B cell (primary cell): ENCODE measurements at regions not wholly inside any gene's neighbourhood (a gene's known extent, or its start where the extent isn't known, plus 50 kb on each side); places are given as distances from the start of the nearest gene placed in this dataset.

Experiments used
- ATAC-seq: fragments of 200-7000 bp; cut with Tn5 transposase; one replicate; pipeline ENCODE4 v1.10.0; 2021; ENCODE audit warnings: low read depth, mild to moderate bottlenecking, moderate number of reproducible peaks, moderate library complexity
- CTCF ChIA-PET: fragments of 350-600 bp; sonication (Branson Sonifier 250); formaldehyde crosslinking; loops from one replicate; lab custom pipeline; 2021; ENCODE audit warnings: antibody characterized with exemption, inconsistent platforms; lab: Charles Lee
- POLR2A ChIA-PET: fragments of 350-600 bp; sonication (Branson Sonifier 250); formaldehyde crosslinking; loops from one replicate; lab custom pipeline; 2021; ENCODE audit warnings: antibody characterized with exemption; lab: Charles Lee
- DNase-seq: peaks from one replicate; pipeline ENCODE4 v3.0.0; 2013
- H2AFZ ChIP-seq: 2 replicates; pipeline ENCODE4 v1.6.1; 2012; ENCODE audit warnings: mild to moderate bottlenecking, low read depth, low read length; ENCODE audit not compliant: insufficient read depth, poor library complexity, severe bottlenecking
- H3K27ac ChIP-seq, 2 donors: 1 replicate in 1 of 2; 2 replicates in 1 of 2; pipeline ENCODE4 v1.5.1; 2012 to 2013; ENCODE audit warnings: low read length in 2 of 2, mild to moderate bottlenecking in 2 of 2, moderate library complexity in 1 of 2
- H3K27me3 ChIP-seq, 4 experiments: fragments of 200-600 bp in 1 of 4; sonication (generic) in 1 of 4; replicated peaks in 1 of 4; 1 replicate in 2 of 4; 2 replicates in 2 of 4; pipeline versions ENCODE4 v1.6.1 to v1.7.0; 2013 to 2016; ENCODE audit warnings: low read length in 3 of 4, mild to moderate bottlenecking in 2 of 4, mixed read lengths in 1 of 4, moderate library complexity in 1 of 4; ENCODE audit not compliant: insufficient read depth in 4 of 4, control insufficient read depth in 3 of 4; ENCODE audit errors: control extremely low read depth in 1 of 4
- H3K36me3 ChIP-seq, 2 experiments: replicated peaks in 1 of 2; 1 replicate in 1 of 2; 2 replicates in 1 of 2; pipeline versions ENCODE4 v1.6.1 to v1.7.1; 2013; ENCODE audit warnings: low read length in 1 of 2; ENCODE audit not compliant: insufficient read depth in 2 of 2, control insufficient read depth in 1 of 2; ENCODE audit errors: control extremely low read depth in 1 of 2, extremely low read depth in 1 of 2
- H3K4me1 ChIP-seq, 2 donors: fragments of 200-600 bp in 1 of 2; sonication (generic) in 1 of 2; 1 replicate in 1 of 2; 2 replicates in 1 of 2; pipeline versions ENCODE4 v1.5.1 to v1.6.1; 2013 to 2017; ENCODE audit warnings: low read length in 2 of 2; ENCODE audit not compliant: control insufficient read depth in 2 of 2, insufficient read depth in 2 of 2
- H3K4me2 ChIP-seq: replicated peaks from 2 replicates; pipeline ENCODE3; 2012; ENCODE audit warnings: mild to moderate bottlenecking, low read depth, low read length; ENCODE audit not compliant: poor library complexity, severe bottlenecking
- H3K4me3 ChIP-seq, 5 experiments: fragments of 200-600 bp in 1 of 5; sonication (generic) in 1 of 5; 1 replicate in 3 of 5; 2 replicates in 2 of 5; pipeline versions ENCODE4 v1.5.1 to v1.7.0; 2011 to 2016; ENCODE audit warnings: low read length in 4 of 5, mild to moderate bottlenecking in 4 of 5, low read depth in 2 of 5, control low read depth in 1 of 5, moderate library complexity in 1 of 5; ENCODE audit not compliant: insufficient read depth in 1 of 5; ENCODE audit errors: control extremely low read depth in 1 of 5, extremely low read depth in 1 of 5
- H3K79me2 ChIP-seq: fragments of 200-600 bp; sonication (generic); one replicate; pipeline ENCODE4 v1.6.0; 2016; ENCODE audit warnings: low read length; ENCODE audit not compliant: control insufficient read depth, insufficient read depth
- H3K9ac ChIP-seq: fragments of 200-600 bp; sonication (generic); 2 replicates; pipeline ENCODE4 v1.6.1; 2017; ENCODE audit warnings: mild to moderate bottlenecking, low read length, moderate library complexity
- H3K9me3 ChIP-seq, 3 donors: one replicate each; pipeline versions ENCODE4 v1.6.1 to v1.7.1; 2013; ENCODE audit warnings: low read length in 2 of 3; ENCODE audit not compliant: control insufficient read depth in 2 of 3, insufficient read depth in 1 of 3; ENCODE audit errors: control extremely low read depth in 1 of 3
- H4K20me1 ChIP-seq: 2 replicates; pipeline ENCODE4 v1.6.0; 2012; ENCODE audit warnings: mild to moderate bottlenecking, low read length; ENCODE audit not compliant: insufficient read depth, control insufficient read depth, poor library complexity, severe bottlenecking
- H3K27ac Mint-ChIP-seq: one replicate; pipeline ENCODE4 v1.8.0; 2021; ENCODE audit warnings: mixed read lengths
- H3K27me3 Mint-ChIP-seq: one replicate; pipeline ENCODE4 v1.8.0; 2021; ENCODE audit warnings: mixed read lengths
- H3K4me1 Mint-ChIP-seq: one replicate; pipeline ENCODE4 v1.8.0; 2021; ENCODE audit warnings: mixed read lengths
- H3K4me3 Mint-ChIP-seq: one replicate; pipeline ENCODE4 v1.8.0; 2021; ENCODE audit warnings: mixed read lengths
- H3K9me3 Mint-ChIP-seq: one replicate; pipeline ENCODE4 v1.8.0; 2022; ENCODE audit warnings: mixed read lengths; ENCODE audit not compliant: insufficient read depth
- CTCF ChIP-seq: fragments of 200-600 bp; IDR thresholded peaks from one replicate; pipeline ENCODE4 v1.8.0; 2022; ENCODE audit warnings: antibody characterized with exemption, mild to moderate bottlenecking
- EZH2 ChIP-seq: IDR thresholded peaks from 2 replicates; pipeline ENCODE4 v1.6.1; 2012; ENCODE audit warnings: borderline replicate concordance, low read depth, mild to moderate bottlenecking, moderate library complexity, low read length; ENCODE audit not compliant: insufficient read depth, poor library complexity, severe bottlenecking
- WGBS: methylation state at CpG from one replicate; pipeline ENCODE4 v1.1.5; 2013; ENCODE audit warnings: missing lambda C conversion rate; ENCODE audit not compliant: insufficient coverage; 5-methylcytosine and 5-hydroxymethylcytosine counted together
- intact Hi-C: fragments of 100-400 bp; cut with micrococcal nuclease; formaldehyde crosslinking; loops from one replicate; pipeline ENCODE4 v1.10.0; 2022

DNA sequence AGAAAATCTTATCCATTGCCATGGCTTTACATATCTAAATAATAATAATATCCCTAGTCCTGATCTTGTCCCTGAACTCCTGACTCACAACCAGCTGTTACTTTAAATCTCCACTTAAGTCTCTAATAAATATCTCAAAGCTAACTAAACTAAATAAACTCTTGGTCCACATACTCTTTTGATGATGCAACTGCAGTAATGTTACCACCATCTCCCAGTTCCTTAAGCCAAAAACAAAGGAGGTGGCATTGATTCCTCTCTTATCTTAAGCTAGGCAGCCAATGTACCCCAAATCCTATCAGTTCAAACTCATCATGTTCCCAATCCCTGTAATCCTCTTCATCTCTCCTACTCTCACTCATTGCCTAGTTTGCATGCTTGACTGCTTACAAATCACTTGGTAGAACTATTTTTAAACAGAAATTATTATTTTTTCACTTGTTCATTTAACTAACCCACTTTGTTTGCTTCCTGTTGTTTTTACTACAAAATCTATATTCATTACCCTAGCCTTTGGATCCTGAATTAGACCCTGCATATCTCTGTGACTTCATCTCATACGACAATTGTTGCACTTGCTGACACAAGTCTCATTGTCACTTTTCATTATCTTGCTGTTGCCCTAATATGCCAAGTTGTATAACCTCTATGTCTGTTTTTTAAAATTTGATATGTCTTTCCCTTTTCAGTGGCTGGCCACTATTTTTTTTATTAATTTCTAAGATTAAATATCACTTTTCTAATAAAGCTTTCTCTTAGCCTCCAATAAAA, 462.2 kb downstream of the ZPLD1 start:
- WGBS = no CpG with 5 or more reads among the region's 1 CpG
- Histone ChIP-seq H3K9ac (no peak overlapping the region), H3K36me3 (no peaks in the 10 kb centered on the region), H3K27me3 (no peaks in the 10 kb centered on the region), H3K79me2 (no peaks in the 10 kb centered on the region), H3K4me1 (no peaks in the 10 kb centered on the region), H3K27ac (no peak overlapping the region), H3K4me3 (no peak overlapping the region), H4K20me1 (no peaks in the 10 kb centered on the region), H3K4me2 (no peak overlapping the region), H2AFZ (no peak overlapping the region), H3K9me3 (peaks cover 0 to 1% (median 0%) of the 10 kb centered on the region in 3 donors)
- Mint-ChIP-seq H3K27ac (no peak overlapping the region), H3K27me3 (no peaks in the 10 kb centered on the region), H3K4me3 (no peak overlapping the region), H3K9me3 (no peaks in the 10 kb centered on the region), H3K4me1 (no peaks in the 10 kb centered on the region)
- DNase-seq (no peak), ATAC-seq (no peak)
- no peak for TF ChIP-seq EZH2
- no peak for TF ChIP-seq CTCF
- POLR2A ChIA-PET = no interaction called here
- intact Hi-C loops = no loop called here
- CTCF ChIA-PET = no interaction called here

GRCh38 chr3:102904629-102905028, 469.8 kb downstream of the ZPLD1 start:
- ChIA-PET CTCF (no interaction called here), POLR2A (no interaction called here)
- H3K27ac Mint-ChIP-seq = no peak overlapping the region
- Histone ChIP-seq H3K36me3 (no peaks in the 10 kb centered on the region), H2AFZ (no peak overlapping the region), H3K4me1 (no peaks in the 10 kb centered on the region), H3K4me3 (no peak overlapping the region), H3K9me3 (peaks cover 0 to 4% (median 0%) of the 10 kb centered on the region in 3 donors), H3K79me2 (no peaks in the 10 kb centered on the region), H3K27me3 (no peaks in the 10 kb centered on the region), H3K4me2 (no peak overlapping the region), H3K27ac (no peak overlapping the region), H3K9ac (no peak overlapping the region), H4K20me1 (no peaks in the 10 kb centered on the region)
- DNase-seq = no peak
- H3K4me1 Mint-ChIP-seq = no peaks in the 10 kb centered on the region
- H3K9me3 Mint-ChIP-seq = no peaks in the 10 kb centered on the region
- intact Hi-C loops = no loop called here
- TF ChIP-seq EZH2 (no peak), CTCF (no peak)
- 91% methylated on average over 7 of the region's 11 CpGs for WGBS
- no peak overlapping the region for H3K4me3 Mint-ChIP-seq
- no peaks in the 10 kb centered on the region for H3K27me3 Mint-ChIP-seq
- ATAC-seq = no peak
